Esophagus muscularis mucosa (tissue), 4 donors: ENCODE measurements at regions not wholly inside any gene's neighbourhood (a gene's known extent, or its start where the extent isn't known, plus 50 kb on each side); places are given as distances from the start of the nearest gene placed in this dataset.

Experiments used
- EP300 ChIP-seq: sonication (generic); formaldehyde crosslinking; IDR thresholded peaks from one replicate; pipeline ENCODE4 v1.6.1; 2017; ENCODE audit warnings: antibody characterized with exemption
- POLR2A ChIP-seq: fragments of 450-650 bp; IDR thresholded peaks from one replicate; pipeline ENCODE4 v1.6.1; 2017; ENCODE audit warnings: antibody characterized with exemption, moderate library complexity, mild to moderate bottlenecking, low read depth
- TF ChIP-seq, protein P1 (sequence below), 3 experiments: fragments of 200-600 bp in 2 of 3; fragments of 450-650 bp in 1 of 3; sonication (generic) in 2 of 3; IDR thresholded peaks; one replicate each; pipeline ENCODE4 v1.5.1; 2017 to 2019; ENCODE audit warnings: antibody characterized with exemption in 3 of 3, mild to moderate bottlenecking in 2 of 3, moderate library complexity in 1 of 3

GRCh38 chr10:63697956-63698786 is 177.0 kb downstream of the REEP3 start:
- TF ChIP-seq, protein P1, sequence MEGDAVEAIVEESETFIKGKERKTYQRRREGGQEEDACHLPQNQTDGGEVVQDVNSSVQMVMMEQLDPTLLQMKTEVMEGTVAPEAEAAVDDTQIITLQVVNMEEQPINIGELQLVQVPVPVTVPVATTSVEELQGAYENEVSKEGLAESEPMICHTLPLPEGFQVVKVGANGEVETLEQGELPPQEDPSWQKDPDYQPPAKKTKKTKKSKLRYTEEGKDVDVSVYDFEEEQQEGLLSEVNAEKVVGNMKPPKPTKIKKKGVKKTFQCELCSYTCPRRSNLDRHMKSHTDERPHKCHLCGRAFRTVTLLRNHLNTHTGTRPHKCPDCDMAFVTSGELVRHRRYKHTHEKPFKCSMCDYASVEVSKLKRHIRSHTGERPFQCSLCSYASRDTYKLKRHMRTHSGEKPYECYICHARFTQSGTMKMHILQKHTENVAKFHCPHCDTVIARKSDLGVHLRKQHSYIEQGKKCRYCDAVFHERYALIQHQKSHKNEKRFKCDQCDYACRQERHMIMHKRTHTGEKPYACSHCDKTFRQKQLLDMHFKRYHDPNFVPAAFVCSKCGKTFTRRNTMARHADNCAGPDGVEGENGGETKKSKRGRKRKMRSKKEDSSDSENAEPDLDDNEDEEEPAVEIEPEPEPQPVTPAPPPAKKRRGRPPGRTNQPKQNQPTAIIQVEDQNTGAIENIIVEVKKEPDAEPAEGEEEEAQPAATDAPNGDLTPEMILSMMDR (IDR thresholded peaks at IDR 0.05) = no peak
- no peak for TF ChIP-seq POLR2A
- no peak for TF ChIP-seq EP300
